ENCODE measurements at regions not wholly inside any gene's neighbourhood (a gene's known extent, or its start where the extent isn't known, plus 50 kb on each side); places are given as distances from the start of the nearest gene placed in this dataset.

GRCh38 chr3:99545941-99546580, 92.3 kb upstream of the COL8A1 start:
- no peak for TF ChIP-seq CTCF (IDR thresholded peaks at IDR 0.05)
- TF ChIP-seq EZH2phosphoT487 (IDR thresholded peaks at IDR 0.05), result no peak
- TF ChIP-seq EZH2 (IDR thresholded peaks at IDR 0.05), result no peak

Data from neural progenitor cell (in vitro differentiated cells).